GM23338 (cell line): ENCODE measurements at regions not wholly inside any gene's neighbourhood (a gene's known extent, or its start where the extent isn't known, plus 50 kb on each side); places are given as distances from the start of the nearest gene placed in this dataset.

Experiments
- CTCF ChIP-seq, 2 experiments: fragments of 200-600 bp in 1 of 2; sonication (generic) in 1 of 2; conservative IDR thresholded peaks; 2 replicates each; pipeline versions ENCODE4 v1.5.1 to v1.6.1; 2016 to 2017; ENCODE audit warnings: antibody characterized with exemption in 2 of 2, low read depth in 2 of 2, mild to moderate bottlenecking in 2 of 2, moderate library complexity in 1 of 2
- EZH2phosphoT487 ChIP-seq: fragments of 200-600 bp; sonication (generic); IDR thresholded peaks from one replicate; pipeline ENCODE4 v1.8.1; 2018; ENCODE audit warnings: antibody characterized with exemption; ENCODE audit not compliant: unreplicated experiment
- REST ChIP-seq: IDR thresholded peaks from one replicate; pipeline ENCODE4 v1.6.1; 2018; ENCODE audit warnings: antibody characterized with exemption; ENCODE audit not compliant: unreplicated experiment

GRCh38 chr14:46401066-46401465 lies 250.5 kb downstream of the RPL10L start:
- TF ChIP-seq REST (no peak), CTCF (conservative IDR thresholded peaks at IDR 0.05; ENCODE audit: low read depth in 2 of 2) (no peak), EZH2phosphoT487 (no peak)
